Upper lobe of right lung (tissue), 1 donor: ENCODE measurements at regions not wholly inside any gene's neighbourhood (a gene's known extent, or its start where the extent isn't known, plus 50 kb on each side); places are given as distances from the start of the nearest gene placed in this dataset.

Source experiments
- ATAC-seq: fragments of 200-7000 bp; cut with Tn5 transposase; one replicate; pipeline ENCODE4 v1.9.1; 2020; ENCODE audit warnings: mild to moderate bottlenecking, moderate library complexity
- DNase-seq: peaks from one replicate; pipeline ENCODE4 v3.0.0-alpha.2; 2020
- H3K27ac ChIP-seq: fragments of 200-600 bp; one replicate; pipeline ENCODE4 v1.8.0; 2022
- H3K27me3 ChIP-seq: fragments of 200-600 bp; one replicate; pipeline ENCODE4 v1.8.0; 2022; ENCODE audit warnings: mild to moderate bottlenecking
- H3K36me3 ChIP-seq: fragments of 200-600 bp; one replicate; pipeline ENCODE4 v1.8.0; 2022
- H3K4me1 ChIP-seq: fragments of 200-600 bp; one replicate; pipeline ENCODE4 v1.8.0; 2022
- H3K4me3 ChIP-seq: fragments of 200-600 bp; one replicate; pipeline ENCODE4 v1.8.0; 2022; ENCODE audit warnings: mild to moderate bottlenecking
- H3K9me3 ChIP-seq: fragments of 200-600 bp; one replicate; pipeline ENCODE4 v1.8.0; 2022
- CTCF ChIP-seq: fragments of 200-600 bp; IDR thresholded peaks from one replicate; pipeline ENCODE4 v1.8.0; 2022; ENCODE audit warnings: antibody characterized with exemption
- intact Hi-C: fragments of 100-400 bp; cut with DNase I; formaldehyde crosslinking; loops from one replicate; pipeline ENCODE4 v1.11.0; 2022
- donor health status: DM: no; HTN: yes; CAD: no; lungs with severe emphysema.

- Histone ChIP-seq H3K9me3 (no peaks in the 10 kb centered on the region), H3K27ac (no peak overlapping the region), H3K36me3 (no peaks in the 10 kb centered on the region), H3K27me3 (no peaks in the 10 kb centered on the region), H3K4me1 (no peaks in the 10 kb centered on the region), H3K4me3 (no peak overlapping the region)
- no peak for TF ChIP-seq CTCF
- no peak for ATAC-seq
- no peak for DNase-seq
- intact Hi-C loops: no loop called here
Observed at GRCh38 chr16:35325936-35326335, 1866.5 kb downstream of the TP53TG3F start.

GRCh38 chr16:35339337-35339736, 1879.9 kb downstream of the TP53TG3F start:
- DNase-seq (no peak), ATAC-seq (no peak)
- Histone ChIP-seq H3K9me3 (no peaks in the 10 kb centered on the region), H3K27me3 (no peaks in the 10 kb centered on the region), H3K27ac (no peak overlapping the region), H3K4me1 (no peaks in the 10 kb centered on the region), H3K4me3 (no peak overlapping the region), H3K36me3 (no peaks in the 10 kb centered on the region)
- TF ChIP-seq CTCF: no peak
- intact Hi-C loops: no loop called here

- Histone ChIP-seq H3K27ac (no peak overlapping the region), H3K4me3 (no peak overlapping the region), H3K27me3 (no peaks in the 10 kb centered on the region), H3K9me3 (peaks cover 3% of the 10 kb centered on the region), H3K36me3 (no peaks in the 10 kb centered on the region), H3K4me1 (no peaks in the 10 kb centered on the region)
- intact Hi-C loops: no loop called here
- no peak for TF ChIP-seq CTCF
- ATAC-seq: no peak
- no peak for DNase-seq
Observed at GRCh38 chr16:35342012-35342411, 1882.6 kb downstream of the TP53TG3F start.

- no peak for DNase-seq
- H3K27ac ChIP-seq: no peak overlapping the region
- intact Hi-C loops: no loop called here
- H3K9me3 ChIP-seq: peaks cover 3% of the 10 kb centered on the region
- no peaks in the 10 kb centered on the region for H3K36me3 ChIP-seq
- no peak overlapping the region for H3K4me3 ChIP-seq
- no peaks in the 10 kb centered on the region for H3K27me3 ChIP-seq
- no peak for ATAC-seq
- no peak for TF ChIP-seq CTCF
- no peaks in the 10 kb centered on the region for H3K4me1 ChIP-seq
Observed at GRCh38 chr16:35344012-35344762, 1884.8 kb downstream of the TP53TG3F start.

GRCh38 chr16:35352431-35352830, 1893.0 kb downstream of the TP53TG3F start:
- ATAC-seq (no peak), DNase-seq (no peak)
- H3K27ac ChIP-seq: no peak overlapping the region
- no peaks in the 10 kb centered on the region for H3K4me1 ChIP-seq
- H3K36me3 ChIP-seq: no peaks in the 10 kb centered on the region
- H3K4me3 ChIP-seq: no peak overlapping the region
- no peaks in the 10 kb centered on the region for H3K27me3 ChIP-seq
- no peaks in the 10 kb centered on the region for H3K9me3 ChIP-seq
- no peak for TF ChIP-seq CTCF
- intact Hi-C loops: no loop called here

GRCh38 chr16:35363510-35363909, 1904.1 kb downstream of the TP53TG3F start:
- TF ChIP-seq CTCF: no peak
- H3K27ac ChIP-seq: no peak overlapping the region
- ATAC-seq (no peak), DNase-seq (no peak)
- H3K27me3 ChIP-seq: no peaks in the 10 kb centered on the region
- no peaks in the 10 kb centered on the region for H3K4me1 ChIP-seq
- H3K9me3 ChIP-seq: no peaks in the 10 kb centered on the region
- H3K4me3 ChIP-seq: no peak overlapping the region
- intact Hi-C loops: no loop called here
- no peaks in the 10 kb centered on the region for H3K36me3 ChIP-seq
